ENCODE measurements at regions not wholly inside any gene's neighbourhood (a gene's known extent, or its start where the extent isn't known, plus 50 kb on each side); places are given as distances from the start of the nearest gene placed in this dataset.

DNA sequence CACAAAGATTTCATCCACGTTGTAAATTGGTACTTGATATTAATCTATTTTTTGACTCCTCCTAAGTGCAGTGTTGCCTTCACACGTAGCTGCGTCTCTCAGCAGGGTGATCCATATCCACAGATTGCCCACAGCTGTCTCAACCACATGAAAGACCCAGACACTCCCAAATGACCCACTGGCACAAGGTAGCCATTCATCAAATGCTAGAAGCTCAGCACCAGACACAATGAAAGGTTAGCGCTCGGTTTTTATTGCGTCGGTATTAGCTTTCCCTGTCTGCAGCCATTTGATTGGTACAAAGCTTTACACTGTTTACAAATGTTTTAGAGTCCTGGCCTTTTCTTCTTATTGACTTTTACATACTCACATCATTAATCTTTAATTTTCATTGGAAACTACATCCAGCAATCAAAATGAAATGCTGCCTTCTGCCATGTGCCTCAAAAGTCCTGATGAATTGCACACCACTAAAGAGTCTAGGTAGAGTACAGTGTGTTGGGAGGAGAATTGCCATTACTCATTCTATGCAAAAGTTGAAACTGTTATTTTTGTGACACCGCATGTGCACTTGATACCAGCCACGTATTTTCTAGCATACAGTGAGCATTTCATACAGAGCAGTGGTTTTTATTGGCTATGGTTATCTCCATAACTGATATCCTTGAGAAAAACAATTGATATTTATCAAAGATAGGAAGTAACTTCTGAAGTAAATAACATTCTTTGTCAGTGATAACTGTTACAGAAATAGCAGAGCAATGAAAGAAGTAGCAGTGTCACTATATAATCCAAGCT, 127.3 kb upstream of the NUDT7 start:
- no peak for DNase-seq

- no peak for DNase-seq
These were observed 126.1 kb upstream of the NUDT7 start for GRCh38 chr16:77596261-77596660.

GRCh38 chr16:77599793-77600415, 122.4 kb upstream of the NUDT7 start:
- peak; percentile 45 for DNase-seq

- no peak for DNase-seq
These were observed 121.8 kb upstream of the NUDT7 start for GRCh38 chr16:77600555-77600954.

GRCh38 chr16:77603656-77604055, 118.7 kb upstream of the NUDT7 start:
- no peak for DNase-seq

DNA sequence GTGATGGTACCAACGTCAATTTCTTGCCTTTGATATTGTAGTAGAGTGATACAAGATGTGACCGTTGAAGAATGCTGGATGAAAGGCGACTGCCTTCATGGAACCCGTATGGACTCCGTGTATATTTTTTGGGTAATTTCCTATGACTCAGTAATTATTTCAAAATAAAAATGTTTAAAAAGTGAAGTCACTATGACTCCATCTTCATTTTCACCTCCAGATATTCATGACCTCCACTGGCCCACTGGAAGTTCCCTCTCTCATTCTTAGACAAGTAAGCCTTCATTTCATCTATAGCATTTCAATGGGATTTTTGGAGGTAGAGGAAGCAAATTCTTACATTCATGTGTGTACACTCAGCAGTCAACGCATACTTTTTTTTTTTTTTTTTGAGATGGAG, 111.8 kb upstream of the NUDT7 start:
- no peak for DNase-seq

- no peak for DNase-seq
These were observed 110.9 kb upstream of the NUDT7 start for GRCh38 chr16:77611386-77611785.

- DNase-seq: no peak
These were observed 109.7 kb upstream of the NUDT7 start for GRCh38 chr16:77612596-77612995.

- no peak for DNase-seq
These were observed 109.2 kb upstream of the NUDT7 start for GRCh38 chr16:77613095-77613494.

DNA sequence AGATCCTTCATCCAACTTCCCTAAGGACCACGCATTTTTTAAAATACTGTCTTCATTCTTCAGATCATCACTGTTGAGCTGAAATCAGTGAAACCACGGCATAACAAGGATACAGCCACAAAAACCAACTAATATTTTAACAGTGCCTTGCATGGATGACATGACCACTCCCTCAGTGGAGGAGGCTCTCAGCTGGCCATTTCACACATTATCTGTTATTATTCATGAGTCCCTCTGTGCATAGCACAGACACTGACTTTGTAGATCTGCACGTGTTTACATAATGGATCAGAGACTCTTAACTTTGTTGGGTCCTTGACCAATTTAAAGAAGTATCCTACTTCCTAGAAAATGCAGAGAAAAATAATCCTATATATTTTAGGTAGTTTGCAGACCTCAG, 104.8 kb upstream of the NUDT7 start:
- no peak for DNase-seq

DNA sequence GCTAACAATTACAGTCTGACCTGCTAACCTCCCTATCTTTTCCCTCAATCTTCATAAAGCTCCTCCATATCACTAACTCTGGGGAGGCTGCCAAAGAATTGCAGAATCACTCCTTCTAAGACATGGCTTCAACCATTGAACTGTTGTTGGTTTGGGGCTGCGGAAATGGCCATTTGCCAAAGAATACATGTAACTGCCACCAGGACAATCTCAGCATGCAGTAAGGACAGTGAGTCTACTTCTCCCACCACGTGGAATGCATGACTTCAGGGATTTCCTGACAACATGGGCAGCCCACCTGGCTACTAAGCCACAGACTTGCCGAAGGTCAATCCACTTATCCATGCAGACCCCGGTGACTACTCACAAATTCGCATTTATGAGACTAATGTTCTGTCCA, 104.3 kb upstream of the NUDT7 start:
- no peak for DNase-seq

- DNase-seq: no peak
These were observed 103.4 kb upstream of the NUDT7 start for GRCh38 chr16:77618951-77619350.

- no peak for DNase-seq
These were observed 98.2 kb upstream of the NUDT7 start for GRCh38 chr16:77624085-77624484.

GRCh38 chr16:77636615-77637014, 85.7 kb upstream of the NUDT7 start:
- no peak for DNase-seq

DNA sequence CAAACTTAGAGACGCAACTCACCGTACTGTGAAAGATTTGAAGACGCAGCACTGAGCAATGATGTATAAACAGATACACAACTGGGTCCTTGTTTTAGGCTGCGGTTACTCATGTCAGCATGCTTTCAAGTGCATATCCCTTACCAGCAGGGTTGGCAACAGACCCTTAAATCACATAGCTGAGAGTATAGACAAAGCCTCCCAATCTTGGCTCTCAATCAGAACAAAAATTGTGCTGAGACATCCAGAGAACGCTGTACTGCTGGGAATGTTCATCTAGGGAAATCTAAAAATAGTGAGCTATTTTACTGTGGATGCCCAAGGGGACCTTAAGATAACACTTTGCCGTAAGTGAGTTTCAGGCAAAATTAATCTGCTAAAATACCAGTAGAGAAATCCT, 84.4 kb upstream of the NUDT7 start:
- peak; percentile 73 for DNase-seq

GRCh38 chr16:77643176-77643575, 79.1 kb upstream of the NUDT7 start:
- DNase-seq: no peak

GRCh38 chr16:77645764-77646163, 76.5 kb upstream of the NUDT7 start:
- DNase-seq: peak; percentile 30

- DNase-seq: peak; percentile 8
These were observed 74.6 kb upstream of the NUDT7 start for GRCh38 chr16:77647726-77648125.

GRCh38 chr16:77650761-77651160, 71.6 kb upstream of the NUDT7 start:
- DNase-seq: no peak

- no peak for DNase-seq
These were observed 69.9 kb upstream of the NUDT7 start for GRCh38 chr16:77652399-77652798.

- DNase-seq: peak; percentile 13
These were observed 65.3 kb upstream of the NUDT7 start for GRCh38 chr16:77657016-77657415.

GRCh38 chr16:77660311-77660710, 62.0 kb upstream of the NUDT7 start:
- peak; percentile 42 for DNase-seq

GRCh38 chr16:77662246-77662645, 60.1 kb upstream of the NUDT7 start:
- no peak for DNase-seq

DNA sequence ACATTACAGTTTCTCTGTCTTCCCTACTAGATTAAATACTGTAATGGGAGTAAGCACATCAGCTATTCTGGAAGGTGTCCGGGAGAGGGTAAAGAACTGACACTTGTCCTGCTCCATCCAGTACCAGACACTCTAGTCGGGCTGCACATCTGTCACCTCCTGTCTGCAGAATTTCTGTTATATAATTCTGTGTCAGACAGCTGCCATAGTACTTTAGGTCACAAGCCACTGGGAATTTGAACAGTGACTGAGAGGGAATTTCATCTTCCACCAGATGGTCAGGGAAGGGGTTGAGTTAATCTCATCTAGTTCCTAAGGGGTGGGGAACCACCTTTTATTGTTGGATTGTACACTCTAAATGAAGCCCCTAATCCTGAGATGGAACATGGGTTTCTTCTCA, 58.6 kb upstream of the NUDT7 start:
- DNase-seq: no peak

DNA sequence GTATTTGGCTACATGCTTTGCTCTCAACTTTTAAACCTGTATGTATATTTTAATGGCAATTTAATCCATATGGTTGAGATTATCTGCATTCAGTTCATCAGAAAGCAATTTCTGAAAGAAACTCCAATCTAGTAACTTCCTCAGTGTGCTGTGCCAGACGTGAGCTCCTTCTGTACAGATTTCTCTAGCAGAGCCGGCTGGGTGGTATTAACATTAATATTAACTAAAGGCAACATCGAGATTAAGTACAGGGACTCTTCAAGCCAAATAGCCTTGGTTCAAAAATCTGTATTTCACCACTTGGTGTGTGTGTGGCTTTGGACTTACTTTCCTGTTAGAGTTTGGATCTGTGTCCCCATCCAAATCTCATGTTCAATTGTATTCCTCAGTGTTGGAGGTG, 55.5 kb upstream of the NUDT7 start:
- no peak for DNase-seq

Measured in fibroblast of skin of back (primary cell).